ENCODE measurements at regions not wholly inside any gene's neighbourhood (a gene's known extent, or its start where the extent isn't known, plus 50 kb on each side); places are given as distances from the start of the nearest gene placed in this dataset.
"Not testable (repeated sequence)": the region's sequence is repeated elsewhere in the genome, so short reads cannot be mapped to it uniquely, and the experiment has no call there.

DNA sequence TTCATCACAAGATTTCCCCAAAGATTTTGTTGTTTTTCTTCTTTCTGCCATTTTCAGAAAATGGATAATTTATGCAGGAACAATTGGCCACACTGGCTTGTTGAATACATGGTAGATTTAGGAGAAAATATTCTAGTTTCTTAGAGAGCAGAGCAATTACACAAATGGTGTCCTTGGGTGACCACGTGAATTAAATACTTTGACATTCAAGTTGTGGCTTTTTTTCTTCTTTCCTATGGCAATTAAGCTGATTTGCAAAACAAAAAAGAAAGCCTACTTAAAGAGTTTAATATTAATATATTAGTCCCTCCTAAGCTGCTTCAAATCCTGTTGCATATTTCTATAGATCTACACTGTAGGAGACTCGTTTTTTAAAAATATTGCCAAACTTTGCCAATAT lies 133.0 kb upstream of the HTR2C start:
- no peak for DNase-seq (ENCODE audit: low read depth, low spot score)

DNA sequence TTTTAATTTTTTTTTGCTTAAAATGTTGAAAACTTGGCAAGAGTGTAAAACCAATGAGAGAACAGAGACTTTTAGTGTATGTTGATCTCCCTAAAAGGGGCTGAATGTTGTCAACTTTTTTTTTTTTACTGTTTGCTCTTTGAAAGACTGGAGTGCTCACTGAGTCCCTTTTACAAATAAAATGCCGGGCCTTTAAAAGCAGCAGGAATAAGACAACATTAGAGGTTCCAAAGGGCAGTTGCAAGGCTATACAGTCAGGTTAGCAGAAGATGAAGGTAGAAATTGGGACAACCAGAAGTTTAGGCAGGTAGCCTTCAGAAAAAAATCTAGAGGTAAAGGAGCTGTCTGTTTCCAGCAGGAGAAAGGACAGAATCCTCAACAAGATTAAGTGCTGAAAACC lies 132.5 kb upstream of the HTR2C start:
- no peak for DNase-seq (ENCODE audit: low read depth, low spot score)

DNA sequence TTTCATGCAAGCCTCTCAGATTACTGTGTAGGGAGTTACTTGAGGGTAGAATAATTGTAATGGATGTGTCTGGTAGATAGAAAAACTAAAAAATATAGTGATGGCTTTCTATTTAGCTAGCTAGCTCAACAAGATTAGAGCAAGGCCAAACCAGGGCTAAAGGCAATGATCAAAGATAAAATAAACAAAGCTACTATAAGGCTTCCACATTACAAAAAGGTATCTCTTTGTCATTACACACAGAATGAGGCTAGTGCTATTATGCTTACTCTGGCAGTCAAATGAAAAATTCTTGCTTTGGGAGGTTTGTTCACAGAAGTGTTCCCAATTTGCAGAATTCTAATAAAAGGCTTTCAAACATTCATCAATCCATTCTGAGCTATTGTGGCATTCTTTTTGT lies 121.6 kb upstream of the HTR2C start:
- no peak for DNase-seq (ENCODE audit: low read depth, low spot score)

DNA sequence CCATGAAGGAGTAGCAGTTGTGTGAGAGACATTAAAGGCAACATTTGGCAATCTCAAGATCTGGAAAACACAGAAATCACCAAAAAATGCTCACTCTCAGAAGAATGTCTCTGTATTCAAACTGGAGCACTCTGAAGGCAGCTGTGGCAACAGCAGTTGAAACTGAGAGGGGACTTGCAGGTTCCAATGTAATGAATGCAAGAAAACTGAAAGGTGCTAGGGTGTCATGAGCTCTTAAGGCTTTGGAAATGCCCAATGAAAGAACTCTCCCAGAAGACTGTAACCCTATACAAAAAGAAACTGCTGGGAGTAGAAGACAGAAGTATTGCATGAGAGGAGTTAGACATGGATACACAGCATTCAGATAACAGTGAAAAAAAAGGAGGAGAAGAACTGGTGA lies 118.2 kb upstream of the HTR2C start:
- no peak for DNase-seq (ENCODE audit: low read depth, low spot score)

DNA sequence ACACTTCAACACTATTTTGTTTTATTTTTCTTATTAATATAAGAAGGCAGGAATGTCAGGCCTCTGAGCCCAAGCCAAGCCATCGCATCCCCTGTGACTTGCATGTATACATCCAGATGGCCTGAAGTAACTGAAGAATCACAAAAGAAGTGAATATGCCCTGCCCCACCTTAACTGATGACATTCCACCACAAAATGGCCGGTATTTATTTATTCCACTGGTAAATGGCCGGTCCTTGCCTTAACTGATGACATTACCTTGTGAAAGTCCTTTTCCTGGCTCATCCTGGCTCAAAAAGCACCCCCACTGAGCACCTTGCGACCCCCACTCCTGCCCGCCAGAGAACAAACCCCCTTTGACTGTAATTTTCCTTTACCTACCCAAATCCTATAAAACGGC lies 111.9 kb upstream of the HTR2C start:
- not testable (repeated sequence) for DNase-seq (ENCODE audit: low read depth, low spot score)

DNA sequence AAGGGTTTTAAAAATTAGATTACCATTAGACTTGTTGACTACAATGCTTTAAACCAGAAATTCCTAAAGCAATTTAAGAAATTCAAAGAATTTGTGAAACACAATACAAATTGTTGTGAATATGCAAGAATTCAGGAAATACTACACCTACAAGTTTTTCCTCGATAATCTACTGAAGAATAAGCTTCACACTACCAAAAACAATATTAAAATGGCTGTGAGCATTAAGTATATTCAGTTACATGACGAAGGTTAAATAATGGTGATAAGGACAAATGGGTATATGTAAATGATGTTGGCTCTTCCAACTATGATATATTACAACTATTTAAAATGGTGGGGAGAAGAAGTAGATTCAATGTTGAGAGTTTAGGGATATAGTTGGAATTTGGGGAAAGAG lies 111.1 kb upstream of the HTR2C start:
- DNase-seq (ENCODE audit: low read depth, low spot score): no peak

DNA sequence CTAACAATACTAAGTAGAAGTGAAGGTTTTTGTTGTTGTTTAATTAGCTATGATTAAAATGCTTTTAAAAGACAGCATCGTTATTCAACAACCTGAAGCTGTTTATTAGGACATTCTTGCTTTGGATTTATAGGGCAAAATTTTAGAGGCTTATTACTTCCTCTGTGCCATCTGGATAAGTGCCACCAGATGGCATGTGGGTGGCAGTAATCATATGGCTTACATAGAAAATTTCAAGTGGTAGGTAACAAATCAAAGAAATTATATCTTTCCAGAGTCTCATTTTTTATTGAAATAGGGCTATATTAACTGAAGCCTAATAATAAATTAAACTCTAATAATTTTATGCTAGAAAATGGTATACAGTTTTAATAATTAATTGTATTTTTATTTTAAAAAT lies 83.3 kb upstream of the HTR2C start:
- no peak for DNase-seq (ENCODE audit: low read depth, low spot score)

DNA sequence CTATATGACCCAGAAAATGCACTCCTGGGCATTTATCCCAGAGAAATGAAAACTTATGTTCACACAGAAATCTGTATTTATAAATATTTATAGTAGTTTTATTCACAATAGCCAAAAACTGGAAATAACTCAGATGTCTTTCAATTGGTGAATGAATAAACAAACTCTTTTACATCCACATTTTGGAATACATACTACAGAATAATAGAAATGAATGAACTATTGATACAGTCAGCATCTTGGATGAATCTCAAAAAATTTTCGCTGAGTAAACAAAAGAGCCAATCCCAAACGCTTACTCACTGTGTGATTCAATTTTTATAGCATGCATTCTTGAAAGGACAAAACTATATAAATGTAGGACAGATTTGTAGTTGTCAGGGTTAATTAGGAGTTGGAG lies 75.1 kb upstream of the HTR2C start:
- no peak for DNase-seq (ENCODE audit: low read depth, low spot score)

DNA sequence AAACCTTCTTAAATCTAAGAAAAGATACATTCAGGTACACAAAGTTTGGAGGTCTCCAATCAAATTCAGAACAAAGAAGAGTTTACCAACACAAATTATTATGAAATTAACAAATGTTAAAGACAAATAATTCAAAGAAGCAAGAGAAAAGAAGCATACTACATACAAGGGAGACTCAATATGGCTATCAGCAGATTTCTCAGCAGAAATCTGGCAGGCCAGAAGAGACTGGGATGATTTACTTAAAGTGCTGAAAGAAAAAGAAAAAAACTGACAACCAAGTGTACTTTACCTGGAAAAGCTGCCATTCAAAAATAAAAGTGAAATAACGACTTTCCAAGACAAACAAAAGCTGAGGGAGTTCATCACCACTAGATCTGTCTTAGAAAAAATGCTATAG lies 64.4 kb upstream of the HTR2C start:
- DNase-seq (ENCODE audit: low read depth, low spot score): no peak

DNA sequence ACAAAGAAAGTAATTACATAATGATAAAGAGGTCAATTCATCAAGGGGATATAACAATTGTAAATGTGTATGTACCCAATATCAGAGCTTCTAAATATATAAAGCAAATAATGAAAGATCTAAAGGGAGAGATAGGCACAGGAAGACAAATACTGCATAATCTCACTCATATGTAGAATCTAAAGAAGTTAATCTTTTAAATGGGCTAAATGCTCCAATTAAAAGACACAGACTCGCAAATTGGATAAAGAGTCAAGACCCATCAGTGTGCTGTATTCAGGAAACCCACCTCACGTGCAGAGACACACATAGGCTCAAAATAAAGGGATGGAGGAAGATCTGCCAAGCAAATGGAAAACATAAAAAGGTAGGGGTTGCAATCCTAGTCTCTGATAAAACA lies 63.2 kb upstream of the HTR2C start:
- DNase-seq (ENCODE audit: low read depth, low spot score): not testable (repeated sequence)

DNA sequence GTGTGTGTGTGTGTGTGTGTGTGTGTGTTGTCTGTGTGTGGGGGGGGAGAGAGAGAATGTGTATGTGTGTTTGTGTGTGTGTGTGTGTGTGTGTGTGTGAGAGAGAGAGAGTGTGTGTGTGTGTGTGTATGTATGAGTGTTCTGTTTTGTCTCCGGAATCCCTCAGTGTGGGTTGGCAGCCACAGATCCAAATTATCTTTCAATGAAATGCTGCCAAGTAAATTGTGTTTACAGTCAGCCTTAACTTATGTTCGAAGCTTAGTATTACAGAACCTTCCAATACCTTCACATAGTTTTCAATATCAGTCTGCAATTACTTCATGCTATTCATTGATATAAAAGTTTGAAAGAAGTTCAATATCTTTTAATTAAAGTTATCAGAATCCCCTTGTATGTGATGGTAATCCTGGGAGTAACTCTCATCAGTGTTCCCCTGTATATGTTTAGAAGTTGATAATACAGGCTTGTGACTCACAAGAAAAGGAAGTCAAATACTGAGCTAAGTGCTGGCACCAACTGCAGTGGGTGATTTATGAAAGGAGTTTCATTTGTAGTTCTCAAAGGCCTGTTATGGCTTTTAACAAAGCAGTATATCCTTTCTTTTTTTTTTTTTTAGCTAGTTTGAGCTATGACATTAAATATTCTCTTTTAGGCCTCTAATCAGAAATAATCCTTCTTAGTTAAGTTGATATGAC lies 51.6 kb upstream of the HTR2C start:
- peak; percentile 2 for DNase-seq (ENCODE audit: low read depth, low spot score)
